ENCODE measurements at regions not wholly inside any gene's neighbourhood (a gene's known extent, or its start where the extent isn't known, plus 50 kb on each side); places are given as distances from the start of the nearest gene placed in this dataset.

DNA sequence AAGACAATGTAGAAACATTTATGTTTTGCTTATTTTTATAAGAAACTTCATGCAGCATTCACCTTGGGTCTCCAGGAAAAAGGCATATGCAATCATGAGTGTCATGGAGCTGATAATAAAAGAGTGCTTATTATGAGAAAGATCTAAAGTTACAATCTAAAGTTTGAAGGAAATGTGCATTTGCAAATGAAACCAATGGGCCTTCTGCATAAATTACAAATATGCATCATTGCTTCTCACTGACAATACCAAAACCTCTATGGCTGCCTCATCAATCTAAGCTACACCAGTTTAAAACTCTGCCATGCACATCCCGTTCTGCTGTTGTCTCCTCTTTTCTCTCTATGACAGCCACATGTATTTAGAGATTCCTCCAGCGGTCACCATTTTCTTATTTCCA, 103.2 kb upstream of the ABI3BP start:
- no peak overlapping the region for H3K4me3 ChIP-seq
- in situ Hi-C loops (cut with MboI; ENCODE audit: low sequenced_read_pairs) = no loop called here
- no peaks in the 10 kb centered on the region for H3K4me1 ChIP-seq
- DNase-seq (ENCODE audit: low spot score in 2 of 2) = no peak
- no peaks in the 10 kb centered on the region for H3K36me3 ChIP-seq (replicated peaks)
- H3K27me3 ChIP-seq (ENCODE audit: low read depth) = no peaks in the 10 kb centered on the region
- no peaks in the 10 kb centered on the region for H3K9me3 ChIP-seq

DNA sequence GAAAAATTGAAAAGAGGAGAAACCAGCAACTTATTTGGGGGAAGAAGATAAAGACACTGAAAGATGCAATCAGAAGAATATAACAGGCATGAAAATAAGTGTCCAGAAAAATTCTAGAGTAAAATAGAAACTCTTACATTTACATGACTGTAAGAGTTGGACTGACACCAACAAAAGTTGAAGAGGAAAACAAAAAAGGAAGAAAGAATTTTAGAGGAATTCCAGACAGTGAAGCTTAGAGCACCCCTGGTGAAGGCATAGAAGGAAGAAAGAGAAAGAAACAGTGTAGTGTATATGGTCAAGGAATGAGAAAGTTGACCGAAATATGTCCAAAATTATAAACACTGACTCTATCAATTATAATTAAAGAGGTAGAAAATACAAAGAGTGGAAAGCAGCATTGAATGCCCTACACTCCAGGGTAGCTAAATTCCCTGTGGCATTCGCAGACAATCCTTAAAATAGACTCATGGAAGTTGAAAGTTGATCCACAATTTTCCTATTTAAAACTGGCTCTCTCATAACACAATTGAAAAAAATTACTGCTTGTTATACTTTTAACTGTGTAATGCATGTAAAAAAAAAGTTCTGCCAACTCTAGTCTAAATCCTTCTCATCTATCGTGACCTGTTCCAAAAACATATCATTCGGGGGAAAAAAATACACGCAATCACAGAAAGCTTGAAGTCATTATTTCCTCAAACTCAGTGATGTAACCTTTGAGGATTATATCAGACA, 102.6 kb upstream of the ABI3BP start:
- no peaks in the 10 kb centered on the region for H3K36me3 ChIP-seq (replicated peaks)
- in situ Hi-C loops (cut with MboI; ENCODE audit: low sequenced_read_pairs) = no loop called here
- H3K9me3 ChIP-seq = no peaks in the 10 kb centered on the region
- no peak for DNase-seq (ENCODE audit: low spot score in 2 of 2)
- H3K4me3 ChIP-seq = no peak overlapping the region
- no peaks in the 10 kb centered on the region for H3K27me3 ChIP-seq (ENCODE audit: low read depth)
- H3K4me1 ChIP-seq = no peaks in the 10 kb centered on the region

DNA sequence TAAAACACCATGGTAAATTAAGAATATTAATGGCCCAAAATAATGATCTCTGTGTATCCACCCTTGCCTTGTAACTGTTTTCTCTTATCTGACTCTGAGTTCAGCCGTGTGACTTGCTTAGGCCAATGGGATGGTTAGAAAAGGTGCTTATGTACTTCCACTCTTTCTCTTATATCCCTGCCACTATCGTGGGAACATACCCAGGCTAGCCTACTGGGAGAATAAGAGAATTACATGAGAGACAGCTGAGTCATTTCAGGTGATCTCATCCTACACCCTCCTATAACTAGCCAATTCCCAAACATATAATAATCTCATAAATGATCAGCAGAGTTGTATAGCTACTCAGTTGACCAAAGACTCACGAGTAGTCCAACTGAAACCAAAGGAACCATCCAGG, 98.3 kb upstream of the ABI3BP start:
- no peak for DNase-seq (ENCODE audit: low spot score in 2 of 2)
- no peak overlapping the region for H3K4me3 ChIP-seq
- no peaks in the 10 kb centered on the region for H3K27me3 ChIP-seq (ENCODE audit: low read depth)
- in situ Hi-C loops (cut with MboI; ENCODE audit: low sequenced_read_pairs) = no loop called here
- H3K4me1 ChIP-seq = no peaks in the 10 kb centered on the region
- H3K9me3 ChIP-seq = no peaks in the 10 kb centered on the region
- no peaks in the 10 kb centered on the region for H3K36me3 ChIP-seq (replicated peaks)

DNA sequence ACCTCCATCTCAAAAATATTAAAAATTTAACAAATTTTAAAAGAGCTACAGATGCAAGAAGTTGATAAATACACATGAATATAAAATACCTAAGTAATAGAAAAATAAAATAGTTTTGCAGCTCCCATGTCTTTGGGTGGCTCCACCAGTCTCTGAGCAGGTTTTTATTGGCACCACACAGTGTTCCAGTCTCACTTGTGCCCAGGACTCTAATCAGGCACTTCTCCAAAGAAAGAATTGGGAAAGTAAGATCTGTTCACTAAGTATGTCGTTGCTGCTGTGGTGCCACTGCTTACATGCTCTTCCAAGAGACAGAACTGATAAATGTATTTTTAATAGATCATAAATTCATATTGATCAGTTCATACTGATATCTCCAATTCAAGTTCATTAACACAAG, 92.5 kb upstream of the ABI3BP start:
- DNase-seq (ENCODE audit: low spot score in 2 of 2) = no peak
- Histone ChIP-seq H3K4me3 (no peak overlapping the region), H3K27me3 (ENCODE audit: low read depth) (peaks cover 2% of the 10 kb centered on the region; the same call in 1 of the 2 replicates), H3K36me3 (replicated peaks) (no peaks in the 10 kb centered on the region), H3K4me1 (no peaks in the 10 kb centered on the region), H3K9me3 (no peaks in the 10 kb centered on the region)
- in situ Hi-C loops (cut with MboI; ENCODE audit: low sequenced_read_pairs) = no loop called here

DNA sequence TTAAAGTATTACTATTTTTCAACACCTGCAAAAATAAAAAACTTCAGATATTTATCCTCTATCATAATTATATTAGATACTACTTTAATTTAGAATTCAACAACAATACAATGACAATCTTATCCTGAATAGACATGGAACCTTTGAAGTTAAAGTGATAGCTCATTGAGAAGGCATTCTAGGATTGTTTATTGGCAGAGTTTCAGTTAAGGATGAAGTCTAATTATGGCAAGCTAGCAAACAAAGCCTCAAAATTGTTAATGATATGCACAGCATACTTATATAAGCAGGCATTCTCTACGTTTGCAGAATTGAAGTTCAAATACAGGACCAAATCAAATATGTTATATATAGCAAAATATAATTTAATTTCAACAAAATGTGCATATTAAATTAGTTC, 91.2 kb upstream of the ABI3BP start:
- Histone ChIP-seq H3K9me3 (no peaks in the 10 kb centered on the region), H3K36me3 (replicated peaks) (no peaks in the 10 kb centered on the region), H3K4me1 (no peaks in the 10 kb centered on the region), H3K27me3 (ENCODE audit: low read depth) (peaks cover 2% of the 10 kb centered on the region; the same call in 1 of the 2 replicates), H3K4me3 (no peak overlapping the region)
- DNase-seq (ENCODE audit: low spot score in 2 of 2) = no peak
- in situ Hi-C loops (cut with MboI; ENCODE audit: low sequenced_read_pairs) = no loop called here

DNA sequence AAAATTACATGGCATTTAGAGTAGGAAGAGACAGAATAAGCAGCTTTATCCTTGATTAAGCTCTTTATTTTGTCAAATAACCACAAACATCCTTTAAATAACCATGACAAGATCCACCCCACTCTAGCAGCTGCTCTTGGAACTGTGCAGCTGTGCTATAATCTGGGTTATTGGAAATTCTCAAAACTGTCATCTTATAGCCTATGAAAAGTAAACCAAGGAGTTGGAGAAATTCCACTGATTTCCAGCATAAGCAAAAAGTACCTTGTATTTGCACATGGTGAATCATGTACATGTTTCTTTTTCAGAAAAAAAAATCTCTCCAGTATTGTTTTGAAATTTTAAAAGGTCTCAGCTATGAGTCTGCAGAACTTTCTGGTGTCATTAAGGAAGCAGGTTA, 88.8 kb upstream of the ABI3BP start:
- Histone ChIP-seq H3K4me1 (no peaks in the 10 kb centered on the region), H3K27me3 (ENCODE audit: low read depth) (peaks cover 2% of the 10 kb centered on the region; the same call in 1 of the 2 replicates), H3K36me3 (replicated peaks) (no peaks in the 10 kb centered on the region), H3K4me3 (no peak overlapping the region), H3K9me3 (no peaks in the 10 kb centered on the region)
- DNase-seq (ENCODE audit: low spot score in 2 of 2) = no peak
- in situ Hi-C loops (cut with MboI; ENCODE audit: low sequenced_read_pairs) = no loop called here

DNA sequence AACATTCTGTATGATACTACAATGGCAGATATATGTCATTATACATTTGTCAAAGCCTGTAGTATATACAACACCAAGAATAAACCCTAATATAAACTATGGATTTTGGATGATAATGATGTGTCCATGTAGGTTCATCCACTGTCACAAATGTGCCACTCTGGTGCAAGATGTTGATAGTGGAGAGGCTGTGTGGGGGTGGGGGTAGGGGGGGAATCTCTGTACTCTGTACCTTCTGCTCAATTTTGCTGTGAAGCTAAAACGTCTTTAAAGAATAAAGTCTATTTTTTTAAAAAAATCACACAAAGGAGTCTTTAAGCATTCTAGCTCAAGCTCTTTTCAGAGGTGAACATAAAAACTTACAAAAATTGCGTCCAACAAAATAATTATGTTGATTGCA, 88.2 kb upstream of the ABI3BP start:
- Histone ChIP-seq H3K4me1 (no peaks in the 10 kb centered on the region), H3K4me3 (no peak overlapping the region), H3K27me3 (ENCODE audit: low read depth) (peaks cover 2% of the 10 kb centered on the region; the same call in 1 of the 2 replicates), H3K36me3 (replicated peaks) (no peaks in the 10 kb centered on the region), H3K9me3 (no peaks in the 10 kb centered on the region)
- no peak for DNase-seq (ENCODE audit: low spot score in 2 of 2)
- in situ Hi-C loops (cut with MboI; ENCODE audit: low sequenced_read_pairs) = no loop called here

DNA sequence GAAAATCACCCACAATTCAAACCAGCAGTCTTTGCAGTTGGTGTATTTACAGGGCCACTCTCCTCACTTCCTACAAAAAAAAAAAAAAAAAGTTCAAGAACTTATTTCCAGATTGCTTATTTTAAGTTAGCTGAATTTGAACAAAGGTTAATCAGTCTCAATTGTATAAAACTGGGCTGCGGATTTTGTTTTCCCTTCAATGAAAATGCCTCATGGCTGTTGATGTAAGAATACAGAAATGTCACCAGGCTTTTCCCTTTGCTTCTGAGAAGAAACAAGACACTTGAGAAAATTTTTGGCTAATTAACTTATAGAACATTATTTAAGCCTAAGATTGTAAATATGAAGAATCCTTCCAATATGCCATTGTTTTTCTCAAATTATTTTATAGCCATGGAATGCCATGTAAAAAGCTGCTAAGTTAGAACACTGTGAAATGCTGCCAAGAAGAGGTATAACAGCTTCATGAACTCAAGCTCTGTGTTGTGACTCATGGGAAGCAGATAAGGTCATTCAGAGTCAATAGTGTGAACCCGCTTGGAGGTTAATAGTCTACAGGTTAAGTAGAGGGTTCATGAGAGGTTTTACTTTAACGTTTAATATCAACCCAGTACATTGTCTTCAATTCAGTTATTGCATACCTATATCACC, 84.3 kb upstream of the ABI3BP start:
- no peak for DNase-seq (ENCODE audit: low spot score in 2 of 2)
- no peaks in the 10 kb centered on the region for H3K4me1 ChIP-seq
- H3K27me3 ChIP-seq (ENCODE audit: low read depth) = no peaks in the 10 kb centered on the region
- in situ Hi-C loops (cut with MboI; ENCODE audit: low sequenced_read_pairs) = no loop called here
- H3K9me3 ChIP-seq = no peaks in the 10 kb centered on the region
- no peaks in the 10 kb centered on the region for H3K36me3 ChIP-seq (replicated peaks)
- H3K4me3 ChIP-seq = no peak overlapping the region

DNA sequence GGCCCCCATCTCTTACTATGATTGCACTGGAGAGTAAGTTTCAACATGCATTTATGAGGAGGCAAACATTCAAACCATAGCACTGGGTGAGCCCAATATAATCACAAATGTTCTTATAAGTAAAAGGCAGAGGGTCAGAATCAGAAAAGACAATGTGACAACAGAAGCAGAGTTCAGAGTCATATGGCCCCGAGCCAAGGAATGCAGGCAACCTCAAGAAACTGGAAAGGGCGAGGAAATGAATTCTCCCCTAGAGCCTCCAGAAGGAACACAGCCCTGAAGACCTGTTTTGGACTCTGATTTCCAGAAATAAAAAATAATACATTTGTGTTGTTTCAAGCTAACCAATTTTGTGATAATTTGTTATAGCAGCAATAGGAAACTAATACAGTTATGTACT, 81.3 kb upstream of the ABI3BP start:
- no peak overlapping the region for H3K4me3 ChIP-seq
- in situ Hi-C loops (cut with MboI; ENCODE audit: low sequenced_read_pairs) = loop anchor here (25.0 kb wide), 1 partner anchor 313 kb away; no protein-coding TSS in a partner anchor
- H3K4me1 ChIP-seq = no peaks in the 10 kb centered on the region
- no peaks in the 10 kb centered on the region for H3K9me3 ChIP-seq
- DNase-seq (ENCODE audit: low spot score in 2 of 2) = no peak
- no peaks in the 10 kb centered on the region for H3K36me3 ChIP-seq (replicated peaks)
- H3K27me3 ChIP-seq (ENCODE audit: low read depth) = no peaks in the 10 kb centered on the region

DNA sequence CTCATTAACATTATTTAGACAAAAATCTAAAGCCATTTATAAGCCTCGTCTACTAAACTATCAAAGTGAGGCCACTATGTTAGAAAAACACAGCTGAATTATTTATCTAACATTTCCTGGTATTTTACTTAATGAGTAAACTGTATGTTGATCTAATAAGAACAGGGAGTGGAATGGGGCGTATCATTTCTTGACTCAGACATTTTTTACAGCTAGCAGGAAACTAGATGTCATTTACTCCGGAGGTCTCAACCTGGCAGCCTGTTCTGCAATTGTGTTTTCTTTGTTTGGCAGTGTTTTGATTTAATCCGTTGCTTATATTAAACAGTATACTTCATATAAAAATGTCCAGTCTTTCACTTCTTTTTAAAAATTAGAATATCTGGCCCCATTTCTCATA, 79.1 kb upstream of the ABI3BP start:
- no peaks in the 10 kb centered on the region for H3K9me3 ChIP-seq
- no peaks in the 10 kb centered on the region for H3K27me3 ChIP-seq (ENCODE audit: low read depth)
- in situ Hi-C loops (cut with MboI; ENCODE audit: low sequenced_read_pairs) = loop anchor here (25.0 kb wide), 1 partner anchor 315 kb away; no protein-coding TSS in a partner anchor
- no peaks in the 10 kb centered on the region for H3K4me1 ChIP-seq
- no peak overlapping the region for H3K4me3 ChIP-seq
- no peaks in the 10 kb centered on the region for H3K36me3 ChIP-seq (replicated peaks)
- no peak for DNase-seq (ENCODE audit: low spot score in 2 of 2)

DNA sequence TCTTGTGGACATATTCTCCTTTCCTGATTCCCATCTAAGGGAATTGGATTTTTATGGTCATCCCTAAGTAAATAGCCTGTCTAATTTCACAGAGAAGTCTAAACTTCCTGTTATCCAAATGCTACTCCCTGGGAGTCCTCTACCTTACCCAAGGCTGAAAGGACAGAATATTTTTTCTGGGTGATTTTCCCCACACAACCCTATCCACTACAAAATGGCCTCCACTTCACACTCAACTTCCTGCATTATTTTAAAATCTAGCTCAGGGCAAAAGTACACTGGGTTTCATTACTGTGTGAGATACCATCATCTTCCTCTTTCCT, 77.5 kb upstream of the ABI3BP start:
- DNase-seq (ENCODE audit: low spot score in 2 of 2) = no peak
- H3K9me3 ChIP-seq = no peaks in the 10 kb centered on the region
- no peak overlapping the region for H3K4me3 ChIP-seq
- no peaks in the 10 kb centered on the region for H3K4me1 ChIP-seq
- H3K27me3 ChIP-seq (ENCODE audit: low read depth) = no peaks in the 10 kb centered on the region
- in situ Hi-C loops (cut with MboI; ENCODE audit: low sequenced_read_pairs) = loop anchor here (25.0 kb wide), 1 partner anchor 317 kb away; no protein-coding TSS in a partner anchor
- no peaks in the 10 kb centered on the region for H3K36me3 ChIP-seq (replicated peaks)

DNA sequence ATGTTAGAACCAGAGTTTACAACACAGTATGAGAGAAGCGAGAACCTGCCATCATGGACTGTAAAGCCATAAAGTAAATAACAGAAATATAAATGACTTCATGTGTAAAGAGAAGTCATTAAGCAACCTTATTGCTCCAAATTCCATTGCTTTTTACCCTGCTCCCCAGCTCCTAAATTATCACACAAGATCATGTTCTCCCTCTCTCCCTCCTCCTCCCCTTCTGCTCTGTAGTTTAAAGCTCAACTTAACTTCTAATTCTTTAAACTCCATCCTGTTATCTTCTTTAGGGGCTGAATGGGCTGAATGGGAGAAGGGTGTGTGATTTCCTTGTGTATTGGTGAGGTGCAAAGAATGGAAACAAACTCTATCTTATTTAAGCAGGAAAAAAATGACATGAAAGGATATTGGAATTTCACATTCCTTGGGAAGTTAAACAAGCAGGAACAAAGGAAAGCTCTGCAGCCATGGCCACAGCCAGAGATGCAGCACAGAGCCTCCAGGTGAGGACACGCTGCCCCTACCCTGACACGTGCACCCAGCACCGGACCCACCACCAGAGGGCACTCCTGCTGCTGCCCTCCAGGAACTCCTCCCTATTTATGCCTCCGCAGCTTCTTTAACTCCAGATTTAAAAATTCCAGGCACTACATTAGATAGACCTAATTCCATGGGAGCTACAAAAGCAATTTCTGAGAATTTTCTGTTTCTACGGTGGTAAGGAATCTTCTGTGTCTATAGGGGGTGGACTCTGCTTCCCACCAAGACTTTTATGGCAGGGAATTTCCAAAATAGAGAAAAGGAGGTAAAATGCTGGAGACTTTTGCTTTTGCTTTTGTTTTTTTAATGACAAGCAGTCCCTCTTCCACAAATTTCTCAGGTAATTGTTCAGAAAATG, 76.9 kb upstream of the ABI3BP start:
- peak; percentile 9 to 82 for DNase-seq (ENCODE audit: low spot score in 2 of 2)
- Histone ChIP-seq H3K4me1 (no peaks in the 10 kb centered on the region), H3K9me3 (no peaks in the 10 kb centered on the region), H3K4me3 (no peak overlapping the region), H3K27me3 (ENCODE audit: low read depth) (no peaks in the 10 kb centered on the region), H3K36me3 (replicated peaks) (no peaks in the 10 kb centered on the region)
- in situ Hi-C loops (cut with MboI; ENCODE audit: low sequenced_read_pairs) = loop anchor here (25.0 kb wide), 1 partner anchor 317 kb away; no protein-coding TSS in a partner anchor

DNA sequence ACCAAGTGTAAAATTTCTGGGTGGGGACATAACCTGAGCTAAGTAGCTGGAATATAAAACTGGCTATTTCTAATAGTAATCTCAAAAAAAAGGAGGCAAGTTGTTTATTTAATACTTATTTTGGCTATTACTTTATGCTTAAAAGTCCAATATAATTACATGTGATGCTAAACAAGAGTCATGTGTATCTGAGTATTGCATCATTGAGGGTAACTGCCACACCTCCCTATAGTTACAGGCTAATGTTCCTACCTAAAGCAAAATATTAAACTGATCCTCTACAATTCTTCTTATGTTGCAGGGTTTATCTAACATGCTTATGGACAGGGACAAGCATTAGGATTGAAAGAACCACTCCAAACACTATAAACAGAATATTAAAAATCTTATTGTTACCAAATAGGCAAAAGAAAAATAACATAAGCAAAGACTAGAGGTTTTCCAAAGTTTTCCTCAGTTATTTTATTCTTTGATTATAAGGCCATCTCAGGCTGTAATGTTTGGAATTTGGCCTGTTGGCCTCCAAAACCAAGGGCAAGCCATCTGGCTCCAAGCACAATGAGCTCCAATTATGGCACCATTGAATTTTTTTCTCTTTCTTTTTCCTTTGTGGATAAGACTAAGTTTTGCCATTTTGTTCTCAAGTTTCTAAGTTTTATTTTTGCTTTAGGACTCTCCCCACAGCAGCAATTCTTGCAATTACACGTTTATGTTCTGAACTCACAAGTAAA, 75.8 kb upstream of the ABI3BP start:
- H3K36me3 ChIP-seq (replicated peaks) = no peaks in the 10 kb centered on the region
- H3K27me3 ChIP-seq (ENCODE audit: low read depth) = no peaks in the 10 kb centered on the region
- no peaks in the 10 kb centered on the region for H3K9me3 ChIP-seq
- no peak for DNase-seq (ENCODE audit: low spot score in 2 of 2)
- no peak overlapping the region for H3K4me3 ChIP-seq
- in situ Hi-C loops (cut with MboI; ENCODE audit: low sequenced_read_pairs) = loop anchor here (25.0 kb wide), 1 partner anchor 318 kb away; no protein-coding TSS in a partner anchor
- H3K4me1 ChIP-seq = no peaks in the 10 kb centered on the region

All from HAP-1 (cell line).